RWPE2 (cell line): ENCODE measurements at regions not wholly inside any gene's neighbourhood (a gene's known extent, or its start where the extent isn't known, plus 50 kb on each side); places are given as distances from the start of the nearest gene placed in this dataset.

ENCODE experiments used
- ATAC-seq: fragments of 200-7000 bp; cut with Tn5 transposase; 3 replicates; pipeline ENCODE4 v1.9.1; 2021; ENCODE audit warnings: low read depth
- DNase-seq: peaks from one replicate; pipeline ENCODE4 v3.0.0-alpha.2; 2020; ENCODE audit warnings: low spot score
- H3K27ac ChIP-seq: fragments of 450-650 bp; 2 replicates; pipeline ENCODE4 v1.5.1; 2017; ENCODE audit warnings: mild to moderate bottlenecking; ENCODE audit not compliant: poor library complexity, severe bottlenecking
- H3K27me3 ChIP-seq: fragments of 250-450 bp; sonication (Bioruptor Pico); 2 replicates; pipeline ENCODE4 v1.5.1; 2021; ENCODE audit warnings: mild to moderate bottlenecking, moderate library complexity; ENCODE audit not compliant: insufficient read depth, poor library complexity, severe bottlenecking
- H3K36me3 ChIP-seq: fragments of 250-450 bp; sonication (Bioruptor Pico); 2 replicates; pipeline ENCODE4 v1.5.1; 2020; ENCODE audit warnings: low read depth, mild to moderate bottlenecking, moderate library complexity
- H3K4me1 ChIP-seq: fragments of 250-450 bp; sonication (Bioruptor Pico); 2 replicates; pipeline ENCODE4 v1.5.1; 2021; ENCODE audit warnings: mild to moderate bottlenecking, moderate library complexity; ENCODE audit not compliant: insufficient read depth, poor library complexity, severe bottlenecking
- H3K4me3 ChIP-seq: fragments of 250-450 bp; sonication (Bioruptor Pico); 2 replicates; pipeline ENCODE4 v1.5.1; 2021; ENCODE audit warnings: mild to moderate bottlenecking, moderate library complexity; ENCODE audit not compliant: severe bottlenecking
- H3K9me3 ChIP-seq: fragments of 250-450 bp; sonication (Bioruptor Pico); 2 replicates; pipeline ENCODE4 v1.5.1; 2021; ENCODE audit warnings: mild to moderate bottlenecking, moderate library complexity; ENCODE audit not compliant: severe bottlenecking
- TF ChIP-seq, protein P1 (sequence below): fragments of 450-650 bp; IDR thresholded peaks from one replicate; pipeline ENCODE4 v1.5.1; 2017; ENCODE audit warnings: mild to moderate bottlenecking, moderate library complexity; ENCODE audit not compliant: poor library complexity, severe bottlenecking

GRCh38 chr3:110301781-110302180 lies 769.8 kb upstream of the NECTIN3 start:
- ATAC-seq (no peak), DNase-seq (no peak)
- Histone ChIP-seq H3K9me3 (no peaks in the 10 kb centered on the region), H3K4me3 (no peak overlapping the region), H3K27ac (no peak overlapping the region), H3K27me3 (no peaks in the 10 kb centered on the region), H3K4me1 (no peaks in the 10 kb centered on the region), H3K36me3 (no peaks in the 10 kb centered on the region)
- TF ChIP-seq, protein P1, sequence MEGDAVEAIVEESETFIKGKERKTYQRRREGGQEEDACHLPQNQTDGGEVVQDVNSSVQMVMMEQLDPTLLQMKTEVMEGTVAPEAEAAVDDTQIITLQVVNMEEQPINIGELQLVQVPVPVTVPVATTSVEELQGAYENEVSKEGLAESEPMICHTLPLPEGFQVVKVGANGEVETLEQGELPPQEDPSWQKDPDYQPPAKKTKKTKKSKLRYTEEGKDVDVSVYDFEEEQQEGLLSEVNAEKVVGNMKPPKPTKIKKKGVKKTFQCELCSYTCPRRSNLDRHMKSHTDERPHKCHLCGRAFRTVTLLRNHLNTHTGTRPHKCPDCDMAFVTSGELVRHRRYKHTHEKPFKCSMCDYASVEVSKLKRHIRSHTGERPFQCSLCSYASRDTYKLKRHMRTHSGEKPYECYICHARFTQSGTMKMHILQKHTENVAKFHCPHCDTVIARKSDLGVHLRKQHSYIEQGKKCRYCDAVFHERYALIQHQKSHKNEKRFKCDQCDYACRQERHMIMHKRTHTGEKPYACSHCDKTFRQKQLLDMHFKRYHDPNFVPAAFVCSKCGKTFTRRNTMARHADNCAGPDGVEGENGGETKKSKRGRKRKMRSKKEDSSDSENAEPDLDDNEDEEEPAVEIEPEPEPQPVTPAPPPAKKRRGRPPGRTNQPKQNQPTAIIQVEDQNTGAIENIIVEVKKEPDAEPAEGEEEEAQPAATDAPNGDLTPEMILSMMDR, result no peak

- H3K4me1 ChIP-seq, result no peaks in the 10 kb centered on the region
- H3K27ac ChIP-seq, result no peak overlapping the region
- H3K27me3 ChIP-seq, result no peaks in the 10 kb centered on the region
- ATAC-seq (no peak), DNase-seq (no peak)
- no peak overlapping the region for H3K4me3 ChIP-seq
- H3K9me3 ChIP-seq, result no peaks in the 10 kb centered on the region
- TF ChIP-seq, protein P1, result no peak
- H3K36me3 ChIP-seq, result no peaks in the 10 kb centered on the region
Observed at GRCh38 chr3:110307065-110307809, 764.4 kb upstream of the NECTIN3 start.

DNA sequence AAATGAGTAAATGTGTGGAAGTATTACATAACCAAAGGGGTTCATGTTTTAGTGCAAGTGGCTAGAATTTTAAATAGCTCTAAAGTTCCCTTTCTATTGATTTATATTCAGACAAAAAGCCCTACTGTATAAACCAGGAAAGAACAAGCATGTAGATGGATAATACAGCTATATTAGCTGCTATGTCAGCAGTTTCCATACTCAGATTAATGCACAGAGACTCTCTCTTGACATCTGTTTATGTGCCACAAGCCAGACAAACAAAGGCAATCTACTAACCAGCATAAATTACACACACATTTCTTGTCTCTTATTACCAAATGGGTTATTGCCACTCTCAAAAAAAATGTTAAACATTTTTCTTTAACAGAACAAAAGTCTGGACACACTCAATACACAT lies 760.1 kb upstream of the NECTIN3 start:
- DNase-seq, result no peak
- no peak for ATAC-seq
- no peaks in the 10 kb centered on the region for H3K27me3 ChIP-seq
- no peak overlapping the region for H3K4me3 ChIP-seq
- no peak overlapping the region for H3K27ac ChIP-seq
- no peaks in the 10 kb centered on the region for H3K9me3 ChIP-seq
- TF ChIP-seq, protein P1, result no peak
- H3K4me1 ChIP-seq, result no peaks in the 10 kb centered on the region
- H3K36me3 ChIP-seq, result no peaks in the 10 kb centered on the region

- peak; percentile 61; the same call in 2 of the 3 replicates for ATAC-seq
- no peak for DNase-seq
Observed at GRCh38 chr3:110314512-110315114, 757.0 kb upstream of the NECTIN3 start.

More at GRCh38 chr3:110314512-110315114, 757.0 kb upstream of the NECTIN3 start:
- Histone ChIP-seq H3K4me3 (no peak overlapping the region), H3K4me1 (no peaks in the 10 kb centered on the region), H3K27me3 (no peaks in the 10 kb centered on the region), H3K27ac (no peak overlapping the region), H3K36me3 (no peaks in the 10 kb centered on the region), H3K9me3 (no peaks in the 10 kb centered on the region)
- TF ChIP-seq, protein P1, result peak; percentile 85
